Sigmoid colon (tissue), 6 donors: ENCODE measurements at regions not wholly inside any gene's neighbourhood (a gene's known extent, or its start where the extent isn't known, plus 50 kb on each side); places are given as distances from the start of the nearest gene placed in this dataset.
"Not testable (repeated sequence)": the region's sequence is repeated elsewhere in the genome, so short reads cannot be mapped to it uniquely, and the experiment has no call there.

Experiments
- DNase-seq: peaks from one replicate; pipeline ENCODE4 v3.0.0-alpha.2; 2019
- H3K27ac ChIP-seq, 4 donors: fragments of 200-600 bp; sonication (generic); one replicate each; pipeline ENCODE4 v1.5.1; 2016 to 2019; ENCODE audit warnings: mild to moderate bottlenecking in 1 of 4
- H3K27me3 ChIP-seq, 3 donors: fragments of 200-600 bp; sonication (generic); one replicate each; pipeline ENCODE4 v1.5.1; 2019; ENCODE audit warnings: mild to moderate bottlenecking in 1 of 3
- H3K36me3 ChIP-seq, 4 donors: fragments of 200-600 bp; sonication (generic); one replicate each; pipeline ENCODE4 v1.5.1; 2016 to 2019
- H3K4me1 ChIP-seq, 4 donors: fragments of 200-600 bp; sonication (generic); one replicate each; pipeline ENCODE4 v1.5.1; 2017 to 2019
- H3K4me3 ChIP-seq, 4 donors: fragments of 200-600 bp; sonication (generic); one replicate each; pipeline ENCODE4 v1.5.1; 2017 to 2019; ENCODE audit warnings: mild to moderate bottlenecking in 2 of 4, moderate library complexity in 1 of 4
- H3K9me3 ChIP-seq, 4 donors: fragments of 200-600 bp in 3 of 4; sonication (generic) in 3 of 4; one replicate each; pipeline versions ENCODE4 v1.5.1 to v1.6.1; 2013 to 2019
- EP300 ChIP-seq, 4 donors: sonication (generic); formaldehyde crosslinking; IDR thresholded peaks; one replicate each; pipeline ENCODE4 v1.6.1; 2017; ENCODE audit warnings: antibody characterized with exemption in 4 of 4
- POLR2A ChIP-seq, 2 donors: fragments of 450-650 bp; IDR thresholded peaks; one replicate each; pipeline ENCODE4 v1.6.1; 2016; ENCODE audit warnings: antibody characterized with exemption in 2 of 2, mild to moderate bottlenecking in 2 of 2, moderate library complexity in 2 of 2
- POLR2AphosphoS5 ChIP-seq, 4 donors: sonication (generic); formaldehyde crosslinking; IDR thresholded peaks; one replicate each; pipeline ENCODE4 v1.6.1; 2017; ENCODE audit warnings: antibody characterized with exemption in 4 of 4
- WGBS, 2 donors: extraction: QIAGEN DNeasy Blood & Tissue Kit; methylation state at CpG; one replicate each; pipeline ENCODE4 v1.1.7; 2013; 5-methylcytosine and 5-hydroxymethylcytosine counted together
- intact Hi-C: fragments of 100-400 bp; cut with DNase I; formaldehyde crosslinking; loops from one replicate; pipeline ENCODE4 v1.15.1; 2023
- TF ChIP-seq, protein P1 (sequence below), 4 experiments: fragments of 450-650 bp in 3 of 4; fragments of 200-600 bp in 1 of 4; IDR thresholded peaks; one replicate each; pipeline ENCODE4 v1.5.1; 2016 to 2019; ENCODE audit warnings: antibody characterized with exemption in 4 of 4, mild to moderate bottlenecking in 3 of 4, moderate library complexity in 2 of 4
- donor health status: healthy with polysubstance abuse.
- donor health status: healthy.

GRCh38 chr18:22826726-22827125 lies 106.4 kb upstream of the RBBP8 start:
- intact Hi-C loops, result no loop called here
- H3K27ac ChIP-seq, result no peak overlapping the region
- no peaks in the 10 kb centered on the region for H3K27me3 ChIP-seq
- WGBS, 2 donors, result 85 to 86% methylated on average over 4 of the region's 4 CpGs
- H3K4me1 ChIP-seq, result no peaks in the 10 kb centered on the region
- no peak overlapping the region for H3K4me3 ChIP-seq
- no peaks in the 10 kb centered on the region for H3K9me3 ChIP-seq
- TF ChIP-seq POLR2AphosphoS5 (IDR thresholded peaks at IDR 0.05), result no peak
- DNase-seq, result no peak
- no peaks in the 10 kb centered on the region for H3K36me3 ChIP-seq

DNA sequence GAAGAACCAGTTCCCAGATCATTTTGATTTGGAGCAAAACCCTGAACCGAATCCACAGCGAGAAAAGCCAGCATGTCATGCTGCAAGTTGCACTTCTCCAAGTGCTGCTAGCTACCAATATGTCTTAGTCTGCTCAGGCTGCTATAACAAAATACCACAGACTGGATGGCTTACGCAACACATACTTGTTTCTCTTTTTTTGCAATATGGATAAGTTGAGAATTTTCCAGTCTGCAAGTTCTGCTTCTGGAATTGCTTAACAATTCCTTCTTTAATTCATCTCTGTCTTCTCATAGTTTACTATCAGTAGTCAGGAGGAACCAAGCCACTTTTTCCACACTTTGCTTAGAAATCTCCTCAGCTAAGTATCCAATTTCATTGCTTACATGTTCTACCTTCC lies 105.9 kb upstream of the RBBP8 start:
- no peak for DNase-seq
- Histone ChIP-seq H3K36me3 (no peaks in the 10 kb centered on the region), H3K4me1 (no peaks in the 10 kb centered on the region), H3K9me3 (no peaks in the 10 kb centered on the region), H3K27ac (no peak overlapping the region), H3K4me3 (no peak overlapping the region), H3K27me3 (no peaks in the 10 kb centered on the region)
- intact Hi-C loops, result no loop called here
- no peak for TF ChIP-seq POLR2AphosphoS5 (IDR thresholded peaks at IDR 0.05)
- TF ChIP-seq, protein P1, sequence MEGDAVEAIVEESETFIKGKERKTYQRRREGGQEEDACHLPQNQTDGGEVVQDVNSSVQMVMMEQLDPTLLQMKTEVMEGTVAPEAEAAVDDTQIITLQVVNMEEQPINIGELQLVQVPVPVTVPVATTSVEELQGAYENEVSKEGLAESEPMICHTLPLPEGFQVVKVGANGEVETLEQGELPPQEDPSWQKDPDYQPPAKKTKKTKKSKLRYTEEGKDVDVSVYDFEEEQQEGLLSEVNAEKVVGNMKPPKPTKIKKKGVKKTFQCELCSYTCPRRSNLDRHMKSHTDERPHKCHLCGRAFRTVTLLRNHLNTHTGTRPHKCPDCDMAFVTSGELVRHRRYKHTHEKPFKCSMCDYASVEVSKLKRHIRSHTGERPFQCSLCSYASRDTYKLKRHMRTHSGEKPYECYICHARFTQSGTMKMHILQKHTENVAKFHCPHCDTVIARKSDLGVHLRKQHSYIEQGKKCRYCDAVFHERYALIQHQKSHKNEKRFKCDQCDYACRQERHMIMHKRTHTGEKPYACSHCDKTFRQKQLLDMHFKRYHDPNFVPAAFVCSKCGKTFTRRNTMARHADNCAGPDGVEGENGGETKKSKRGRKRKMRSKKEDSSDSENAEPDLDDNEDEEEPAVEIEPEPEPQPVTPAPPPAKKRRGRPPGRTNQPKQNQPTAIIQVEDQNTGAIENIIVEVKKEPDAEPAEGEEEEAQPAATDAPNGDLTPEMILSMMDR (IDR thresholded peaks at IDR 0.05), result no peak
- TF ChIP-seq EP300 (IDR thresholded peaks at IDR 0.05), result no peak
- no peak for TF ChIP-seq POLR2A (IDR thresholded peaks at IDR 0.05)
- 95 to 98% methylated on average over 3 of the region's 3 CpGs for WGBS, 2 donors

GRCh38 chr18:22827741-22828140 lies 105.4 kb upstream of the RBBP8 start:
- TF ChIP-seq POLR2AphosphoS5 (IDR thresholded peaks at IDR 0.05) (no peak), POLR2A (IDR thresholded peaks at IDR 0.05) (no peak), EP300 (IDR thresholded peaks at IDR 0.05) (no peak)
- TF ChIP-seq, protein P1 (IDR thresholded peaks at IDR 0.05), result no peak
- no peak overlapping the region for H3K27ac ChIP-seq
- WGBS, 2 donors, result 96 to 98% methylated on average over 1 of the region's 1 CpG

DNA sequence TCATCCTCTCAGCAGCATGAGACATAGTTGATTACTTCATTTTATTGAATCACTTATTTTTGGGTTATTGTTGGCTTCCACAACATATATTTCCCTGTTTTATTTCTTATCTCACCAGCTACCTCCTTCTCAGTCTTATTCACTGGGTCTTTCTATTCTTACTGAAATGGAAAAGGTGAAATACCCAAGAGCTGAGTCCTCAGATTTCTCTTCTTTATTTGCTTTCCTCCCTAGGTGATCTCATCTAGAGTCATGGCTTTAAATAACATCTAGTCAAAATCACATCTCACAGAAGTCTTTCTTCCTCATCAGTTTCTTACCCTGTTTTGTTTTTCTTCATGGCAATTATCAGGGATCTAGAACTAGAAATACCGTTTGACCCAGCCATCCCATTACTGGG lies 105.0 kb upstream of the RBBP8 start:
- no peak overlapping the region for H3K4me3 ChIP-seq
- no peak for DNase-seq
- intact Hi-C loops, result no loop called here
- no peaks in the 10 kb centered on the region for H3K9me3 ChIP-seq
- no peaks in the 10 kb centered on the region for H3K4me1 ChIP-seq
- TF ChIP-seq POLR2AphosphoS5 (IDR thresholded peaks at IDR 0.05) (no peak), EP300 (IDR thresholded peaks at IDR 0.05) (no peak), POLR2A (IDR thresholded peaks at IDR 0.05) (no peak)
- TF ChIP-seq, protein P1 (IDR thresholded peaks at IDR 0.05), result no peak
- H3K36me3 ChIP-seq, result no peaks in the 10 kb centered on the region
- 25 to 66% methylated on average over 1 of the region's 1 CpG for WGBS, 2 donors
- H3K27me3 ChIP-seq, result no peaks in the 10 kb centered on the region
- H3K27ac ChIP-seq, result no peak overlapping the region

More at GRCh38 chr18:22827741-22828140, 105.4 kb upstream of the RBBP8 start:
- Histone ChIP-seq H3K27me3 (no peaks in the 10 kb centered on the region), H3K4me1 (no peaks in the 10 kb centered on the region), H3K4me3 (no peak overlapping the region), H3K36me3 (no peaks in the 10 kb centered on the region), H3K9me3 (no peaks in the 10 kb centered on the region)
- intact Hi-C loops, result no loop called here
- DNase-seq, result no peak

DNA sequence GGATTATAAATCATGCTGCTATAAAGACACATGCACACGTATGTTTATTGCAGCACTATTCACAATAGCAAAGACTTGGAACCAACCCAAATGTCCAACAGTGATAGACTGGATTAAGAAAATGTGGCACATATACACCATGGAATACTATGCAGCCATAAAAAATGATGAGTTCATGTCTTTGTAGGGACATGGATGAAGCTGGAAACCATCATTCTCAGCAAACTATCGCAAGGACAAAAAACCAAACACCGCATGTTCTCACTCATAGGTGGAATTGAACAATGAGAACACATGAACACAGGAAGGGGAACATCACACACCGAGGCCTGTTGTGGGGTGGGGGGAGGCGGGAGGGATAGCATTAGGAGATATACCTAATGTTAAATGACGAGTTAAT lies 104.5 kb upstream of the RBBP8 start:
- intact Hi-C loops, H3K4me3 ChIP-seq, H3K27ac ChIP-seq, H3K36me3 ChIP-seq, H3K4me1 ChIP-seq, H3K27me3 ChIP-seq, H3K9me3 ChIP-seq, DNase-seq: not testable (repeated sequence)
- WGBS, 2 donors, result 87 to 97% methylated on average over 5 of the region's 6 CpGs

GRCh38 chr18:22829781-22830180 lies 103.3 kb upstream of the RBBP8 start:
- Histone ChIP-seq H3K27ac (no peak overlapping the region), H3K9me3 (no peaks in the 10 kb centered on the region), H3K36me3 (no peaks in the 10 kb centered on the region), H3K4me1 (no peaks in the 10 kb centered on the region), H3K4me3 (no peak overlapping the region), H3K27me3 (no peaks in the 10 kb centered on the region)
- TF ChIP-seq, protein P1 (IDR thresholded peaks at IDR 0.05), result no peak
- TF ChIP-seq EP300 (IDR thresholded peaks at IDR 0.05) (no peak), POLR2A (IDR thresholded peaks at IDR 0.05) (no peak), POLR2AphosphoS5 (IDR thresholded peaks at IDR 0.05) (no peak)
- intact Hi-C loops, result no loop called here
- WGBS, 2 donors, result 74 to 88% methylated on average over 2 of the region's 2 CpGs
- DNase-seq, result no peak
